H1 (cell line): ENCODE measurements at regions not wholly inside any gene's neighbourhood (a gene's known extent, or its start where the extent isn't known, plus 50 kb on each side); places are given as distances from the start of the nearest gene placed in this dataset.

Source experiments
- CTCF ChIA-PET: fragments of 300-600 bp; sonication (Branson Sonifier 250); formaldehyde crosslinking; loops from one replicate; lab custom pipeline; 2021; ENCODE audit not compliant: partially characterized antibody; lab: Charles Lee
- POLR2A ChIA-PET: fragments of 300-600 bp; sonication (Branson Sonifier 250); formaldehyde crosslinking; loops from one replicate; lab custom pipeline; 2021; ENCODE audit warnings: inconsistent platforms; ENCODE audit not compliant: partially characterized antibody; lab: Charles Lee
- DNase-seq, 2 experiments: peaks; one replicate each; pipeline versions ENCODE4 v3.0.0 to v3.0.0-alpha.2; 2010 to 2022; ENCODE audit warnings: low spot score in 2 of 2, low read depth in 1 of 2, mixed read lengths in 1 of 2
- FAIRE-seq: peaks from 2 replicates; lab custom pipeline; 2011; peaks lifted over from hg19 to GRCh38; lab: Jason Lieb, UNC
- H2AFZ ChIP-seq: 2 replicates; pipeline ENCODE4 v1.8.1; 2012; ENCODE audit warnings: low read length, inconsistent platforms
- H2AK5ac ChIP-seq: 2 replicates; pipeline ENCODE4 v1.6.1; 2013; ENCODE audit warnings: low read depth, low read length
- H2BK120ac ChIP-seq: replicated peaks from 2 replicates; pipeline ENCODE3; 2013; ENCODE audit warnings: low read depth, low read length, inconsistent platforms
- H2BK12ac ChIP-seq: 2 replicates; pipeline ENCODE4 v1.6.1; 2013; ENCODE audit warnings: low read depth, low read length
- H2BK15ac ChIP-seq: 2 replicates; pipeline ENCODE4 v1.6.1; 2013; ENCODE audit warnings: low read length
- H2BK20ac ChIP-seq: 2 replicates; pipeline ENCODE4 v1.6.1; 2013; ENCODE audit warnings: low read length
- H2BK5ac ChIP-seq: 2 replicates; pipeline ENCODE4 v1.6.1; 2013; ENCODE audit warnings: low read depth, low read length
- H3K14ac ChIP-seq: 2 replicates; pipeline ENCODE4 v1.6.1; 2013; ENCODE audit warnings: inconsistent platforms; ENCODE audit not compliant: insufficient read length
- H3K18ac ChIP-seq: 2 replicates; pipeline ENCODE4 v1.6.1; 2013; ENCODE audit warnings: low read length; ENCODE audit errors: extremely low read depth
- H3K23ac ChIP-seq: 2 replicates; pipeline ENCODE4 v1.6.1; 2013; ENCODE audit warnings: inconsistent platforms; ENCODE audit not compliant: insufficient read length
- H3K23me2 ChIP-seq: 2 replicates; pipeline ENCODE4 v1.6.1; 2013; ENCODE audit warnings: low read depth, low read length
- H3K27ac ChIP-seq: 2 replicates; pipeline ENCODE4 v1.6.1; 2011; ENCODE audit warnings: low read depth, low read length, inconsistent platforms
- H3K27me3 ChIP-seq, 4 experiments: replicated peaks in 1 of 4; 1 replicate in 1 of 4; 2 replicates in 3 of 4; pipeline versions ENCODE4 v1.6.1 to v1.8.1; 2011 to 2013; ENCODE audit warnings: low read length in 3 of 4, mild to moderate bottlenecking in 3 of 4, inconsistent platforms in 2 of 4, mixed read lengths in 2 of 4, moderate library complexity in 1 of 4; ENCODE audit not compliant: control insufficient read depth in 3 of 4, insufficient read depth in 3 of 4; ENCODE audit errors: extremely low read depth in 1 of 4
- H3K36me3 ChIP-seq, 4 experiments: 2 replicates each; pipeline versions ENCODE4 v1.6.1 to v1.8.1; 2011 to 2013; ENCODE audit warnings: mild to moderate bottlenecking in 4 of 4, low read length in 3 of 4, moderate library complexity in 2 of 4, control low read depth in 1 of 4, inconsistent platforms in 1 of 4; ENCODE audit not compliant: insufficient read depth in 4 of 4, control insufficient read depth in 2 of 4
- H3K4ac ChIP-seq: replicated peaks from 2 replicates; pipeline ENCODE3; 2013; ENCODE audit warnings: low read length, low read depth, mixed read lengths, inconsistent platforms; ENCODE audit not compliant: insufficient read length
- H3K4me1 ChIP-seq, 4 experiments: replicated peaks in 1 of 4; 1 replicate in 1 of 4; 2 replicates in 3 of 4; pipeline versions ENCODE4 v1.6.1 to v1.8.1; 2011 to 2013; ENCODE audit warnings: low read length in 3 of 4, inconsistent platforms in 2 of 4, mixed read lengths in 1 of 4; ENCODE audit not compliant: insufficient read depth in 4 of 4, control insufficient read depth in 3 of 4
- H3K4me2 ChIP-seq, 2 experiments: 2 replicates each; pipeline versions ENCODE4 v1.6.1 to v1.8.1; 2011 to 2013; ENCODE audit warnings: low read depth in 2 of 2, low read length in 2 of 2, control low read depth in 1 of 2, inconsistent platforms in 1 of 2, mild to moderate bottlenecking in 1 of 2; ENCODE audit not compliant: insufficient read depth in 1 of 2
- H3K4me3 ChIP-seq, 4 experiments: fragments of 200-600, 300-600 bp in 1 of 4; sonication (generic), shearing (Covaris generic), sonication (Bioruptor Twin) in 1 of 4; 2 replicates each; pipeline versions ENCODE4 v1.5.1 to v1.8.1; 2011 to 2016; ENCODE audit warnings: low read length in 4 of 4, low read depth in 3 of 4, control low read depth in 2 of 4, inconsistent platforms in 2 of 4, mild to moderate bottlenecking in 2 of 4, mixed read lengths in 1 of 4, moderate library complexity in 1 of 4; ENCODE audit not compliant: insufficient read depth in 2 of 4; ENCODE audit errors: extremely low read depth in 1 of 4
- H3K56ac ChIP-seq: replicated peaks from 2 replicates; pipeline ENCODE3; 2013; ENCODE audit warnings: low read depth, mild to moderate bottlenecking, mixed read lengths, low read length, inconsistent platforms; ENCODE audit not compliant: insufficient read length
- H3K79me1 ChIP-seq: 2 replicates; pipeline ENCODE4 v1.6.1; 2013; ENCODE audit warnings: low read depth, low read length, control low read depth
- H3K79me2 ChIP-seq, 2 experiments: 2 replicates each; pipeline versions ENCODE4 v1.6.1 to v1.8.1; 2012 to 2013; ENCODE audit warnings: low read length in 2 of 2, mild to moderate bottlenecking in 2 of 2, inconsistent platforms in 1 of 2; ENCODE audit not compliant: insufficient read depth in 2 of 2, control insufficient read depth in 1 of 2
- H3K9ac ChIP-seq, 4 experiments: replicated peaks in 1 of 4; 1 replicate in 1 of 4; 2 replicates in 3 of 4; pipeline versions ENCODE4 v1.6.1 to v1.8.1; 2011 to 2013; ENCODE audit warnings: low read depth in 3 of 4, low read length in 3 of 4, control low read depth in 2 of 4, mild to moderate bottlenecking in 2 of 4, moderate library complexity in 2 of 4, inconsistent platforms in 1 of 4; ENCODE audit errors: extremely low read depth in 1 of 4
- H3K9me3 ChIP-seq, 2 experiments: 2 replicates each; pipeline versions ENCODE4 v1.6.1 to v1.8.1; 2012 to 2013; ENCODE audit warnings: mild to moderate bottlenecking in 2 of 2, moderate library complexity in 2 of 2, control low read depth in 1 of 2, inconsistent platforms in 1 of 2, low read depth in 1 of 2, low read length in 1 of 2, mixed read lengths in 1 of 2; ENCODE audit not compliant: insufficient read depth in 2 of 2
- H4K20me1 ChIP-seq, 2 experiments: replicated peaks in 1 of 2; 2 replicates each; pipeline versions ENCODE3 to v1.8.1; 2011 to 2013; ENCODE audit warnings: inconsistent platforms in 2 of 2, low read length in 2 of 2, mild to moderate bottlenecking in 1 of 2; ENCODE audit not compliant: insufficient read depth in 2 of 2, control insufficient read depth in 1 of 2
- H4K5ac ChIP-seq: 2 replicates; pipeline ENCODE4 v1.6.1; 2013; ENCODE audit warnings: low read length, low read depth, mixed read lengths, inconsistent platforms; ENCODE audit not compliant: insufficient read length
- H4K8ac ChIP-seq: 2 replicates; pipeline ENCODE4 v1.8.0; 2013; ENCODE audit warnings: mild to moderate bottlenecking, moderate library complexity, low read length, inconsistent platforms; ENCODE audit not compliant: insufficient read depth; ENCODE audit errors: extremely low read depth
- H4K91ac ChIP-seq: replicated peaks from 2 replicates; pipeline ENCODE3; 2013; ENCODE audit warnings: low read length, mixed read lengths, inconsistent platforms; ENCODE audit not compliant: insufficient read length
- CEBPB ChIP-seq: IDR thresholded peaks from 2 replicates; pipeline ENCODE4 v1.6.1; 2012; ENCODE audit warnings: low read depth, low read length
- EZH2 ChIP-seq: fragments of 200-600 bp; sonication (generic); IDR thresholded peaks from 2 replicates; pipeline ENCODE4 v1.7.1; 2012; ENCODE audit warnings: low read depth, mild to moderate bottlenecking, moderate library complexity, low read length, inconsistent platforms; ENCODE audit not compliant: severe bottlenecking
- HDAC6 ChIP-seq: IDR thresholded peaks from one replicate; pipeline ENCODE4 v1.7.1; 2012; ENCODE audit warnings: low read depth, mild to moderate bottlenecking, inconsistent platforms, low read length, moderate library complexity
- SP1 ChIP-seq: IDR thresholded peaks from 2 replicates; pipeline ENCODE4 v1.6.1; 2011; ENCODE audit warnings: low read depth, low read length
- WGBS, 2 experiments: shearing (Covaris generic) in 1 of 2; methylation state at CpG; one replicate each; pipeline versions ENCODE4 v1.1.6 to v1.1.7; 2013 to 2015; ENCODE audit warnings: low lambda C conversion rate in 2 of 2, mixed read lengths in 2 of 2, inconsistent platforms in 1 of 2, low coverage in 1 of 2, missing lambda C conversion rate in 1 of 2; ENCODE audit not compliant: insufficient replicate concordance in 2 of 2, insufficient coverage in 1 of 2, insufficient read length in 1 of 2; ENCODE audit errors: extremely low coverage in 1 of 2, missing lambda C conversion rate in 1 of 2; 5-methylcytosine and 5-hydroxymethylcytosine counted together
- TF ChIP-seq, protein P1 (sequence below): IDR thresholded peaks from 2 replicates; pipeline ENCODE4 v1.6.1; 2012; ENCODE audit warnings: inconsistent platforms

DNA sequence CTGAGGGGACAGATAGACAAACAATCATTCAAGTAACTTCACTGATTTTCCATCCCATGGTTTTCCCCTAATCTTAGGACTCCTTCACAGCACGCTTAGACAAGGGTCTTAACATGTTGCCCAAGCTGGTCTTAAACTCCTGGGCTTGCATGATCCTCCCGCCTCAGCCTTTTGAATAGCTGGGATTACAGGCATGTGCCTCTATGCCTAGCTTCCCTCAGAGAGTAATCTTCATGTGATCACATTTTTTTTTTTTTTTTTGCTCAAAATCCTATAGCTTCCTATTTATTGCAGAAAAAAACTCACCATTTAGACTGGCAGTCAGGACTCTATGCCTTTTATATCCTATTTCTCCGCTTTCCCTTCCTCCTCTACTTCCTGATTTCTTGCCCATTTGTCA lies 90.4 kb upstream of the DPH5 start:
- Histone ChIP-seq H3K4me2 (no peak overlapping the region), H3K9ac (no peak overlapping the region; a peak in 1 of 7 replicates), H3K27ac (no peak overlapping the region), H2BK12ac (no peak overlapping the region), H4K91ac (no peak overlapping the region), H4K8ac (no peak overlapping the region), H3K9me3 (no peaks in the 10 kb centered on the region), H3K4me3 (no peak overlapping the region), H4K5ac (no peak overlapping the region), H3K4ac (no peak overlapping the region), H3K23me2 (no peaks in the 10 kb centered on the region), H3K56ac (no peak overlapping the region), H3K36me3 (no peaks in the 10 kb centered on the region), H3K23ac (no peak overlapping the region), H2AFZ (no peak overlapping the region), H2AK5ac (no peak overlapping the region), H4K20me1 (no peaks in the 10 kb centered on the region), H2BK120ac (no peak overlapping the region), H3K27me3 (no peaks in the 10 kb centered on the region), H3K79me2 (no peaks in the 10 kb centered on the region), H3K79me1 (no peaks in the 10 kb centered on the region), H2BK20ac (no peak overlapping the region), H3K4me1 (no peaks in the 10 kb centered on the region), H2BK15ac (no peak overlapping the region), H2BK5ac (no peak overlapping the region), H3K14ac (no peak overlapping the region), H3K18ac (no peak overlapping the region)
- CTCF ChIA-PET, result interaction anchor here (0.7 to 0.9 kb wide), 2 partner anchors 24 to 82 kb away, joined by 3 read pairs; no protein-coding TSS in a partner anchor
- POLR2A ChIA-PET, result no interaction called here
- WGBS, 2 experiments, result 87% methylated on average over 3 of the region's 3 CpGs; no CpG with 5 or more reads in 1 of the 2 experiments
- DNase-seq, result no peak
- no peak for FAIRE-seq
- TF ChIP-seq, protein P1, sequence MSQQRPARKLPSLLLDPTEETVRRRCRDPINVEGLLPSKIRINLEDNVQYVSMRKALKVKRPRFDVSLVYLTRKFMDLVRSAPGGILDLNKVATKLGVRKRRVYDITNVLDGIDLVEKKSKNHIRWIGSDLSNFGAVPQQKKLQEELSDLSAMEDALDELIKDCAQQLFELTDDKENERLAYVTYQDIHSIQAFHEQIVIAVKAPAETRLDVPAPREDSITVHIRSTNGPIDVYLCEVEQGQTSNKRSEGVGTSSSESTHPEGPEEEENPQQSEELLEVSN, result no peak
- TF ChIP-seq EZH2, result no peak
- TF ChIP-seq SP1, result no peak
- TF ChIP-seq HDAC6, result no peak
- TF ChIP-seq CEBPB, result no peak
